Gastrocnemius medialis (tissue), 4 donors: ENCODE measurements at regions not wholly inside any gene's neighbourhood (a gene's known extent, or its start where the extent isn't known, plus 50 kb on each side); places are given as distances from the start of the nearest gene placed in this dataset.

Experiments
- ATAC-seq, 2 donors: fragments of 150-250 bp; one replicate each; pipeline ENCODE4 v1.9.1; 2016
- DNase-seq, 2 donors: peaks; one replicate each; pipeline ENCODE4 v3.0.0-alpha.2; 2019
- H3K27ac ChIP-seq, 4 donors: fragments of 200-600 bp; sonication (generic); 1 replicate in 1 of 4; 2 replicates in 3 of 4; pipeline ENCODE4 v1.5.1; 2016 to 2018; ENCODE audit warnings: mild to moderate bottlenecking in 2 of 4, moderate library complexity in 1 of 4
- H3K27me3 ChIP-seq, 3 donors: fragments of 200-600 bp; sonication (generic) in 2 of 3; 1 replicate in 1 of 3; 2 replicates in 2 of 3; pipeline versions ENCODE4 v1.5.1 to v1.6.0; 2016 to 2019; ENCODE audit warnings: mild to moderate bottlenecking in 1 of 3, moderate library complexity in 1 of 3
- H3K36me3 ChIP-seq, 2 donors: fragments of 200-600 bp; sonication (generic) in 1 of 2; one replicate each; pipeline ENCODE4 v1.5.1; 2017 to 2018
- H3K4me1 ChIP-seq, 2 donors: fragments of 200-600 bp; sonication (generic) in 1 of 2; one replicate each; pipeline ENCODE4 v1.5.1; 2016 to 2017; ENCODE audit warnings: mild to moderate bottlenecking in 2 of 2
- H3K4me3 ChIP-seq, 4 donors: fragments of 200-600 bp; sonication (generic) in 3 of 4; 1 replicate in 1 of 4; 2 replicates in 3 of 4; pipeline ENCODE4 v1.5.1; 2016 to 2019; ENCODE audit warnings: mild to moderate bottlenecking in 2 of 4
- H3K9me3 ChIP-seq, 3 donors: fragments of 200-600 bp; sonication (generic) in 2 of 3; 1 replicate in 1 of 3; 2 replicates in 2 of 3; pipeline ENCODE4 v1.5.1; 2016 to 2019
- POLR2A ChIP-seq, 2 donors: fragments of 450-650 bp; IDR thresholded peaks; one replicate each; pipeline ENCODE4 v1.6.1; 2017; ENCODE audit warnings: antibody characterized with exemption in 2 of 2, mild to moderate bottlenecking in 2 of 2, moderate library complexity in 2 of 2
- in situ Hi-C, 4 donors: fragments of 200-750 bp; cut with MboI; loops; one replicate each; pipeline versions ENCODE4 v1.15.0 to v1.8.0; 2017; ENCODE audit warnings: low sequenced_read_pairs in 4 of 4
- intact Hi-C: fragments of 100-400 bp; cut with DNase I; formaldehyde crosslinking; loops from one replicate; pipeline ENCODE4 v1.15.1; 2023; ENCODE audit warnings: low total_unique reads
- TF ChIP-seq, protein P1 (sequence below), 5 experiments: fragments of 450-650 bp in 3 of 5; fragments of 200-600 bp in 2 of 5; sonication (generic) in 2 of 5; IDR thresholded peaks in 4 of 5; conservative IDR thresholded peaks in 1 of 5; 1 replicate in 4 of 5; 2 replicates in 1 of 5; pipeline ENCODE4 v1.5.1; 2016 to 2019; ENCODE audit warnings: antibody characterized with exemption in 5 of 5, mild to moderate bottlenecking in 3 of 5, moderate library complexity in 3 of 5

DNA sequence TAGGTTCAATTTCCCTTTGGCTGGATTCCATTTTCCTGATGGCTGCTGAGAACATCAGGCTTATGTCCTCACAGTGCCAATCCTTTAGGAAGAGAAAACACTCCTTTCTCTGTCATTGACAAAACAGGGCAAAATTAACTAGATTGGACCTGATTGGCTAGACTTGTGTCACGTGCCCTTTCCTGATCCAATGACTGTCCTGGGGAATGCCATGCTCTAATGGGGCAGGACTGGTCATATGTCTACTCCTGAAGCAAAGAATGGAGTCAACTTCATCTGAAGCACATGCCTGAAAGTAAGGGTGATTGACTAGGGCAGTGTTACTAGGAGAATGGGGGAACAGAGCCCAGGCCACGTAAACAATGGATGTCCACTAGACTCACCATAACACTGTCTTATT is 220.4 kb downstream of the KDR start:
- no peaks in the 10 kb centered on the region for H3K36me3 ChIP-seq
- in situ Hi-C loops = no loop called here

DNA sequence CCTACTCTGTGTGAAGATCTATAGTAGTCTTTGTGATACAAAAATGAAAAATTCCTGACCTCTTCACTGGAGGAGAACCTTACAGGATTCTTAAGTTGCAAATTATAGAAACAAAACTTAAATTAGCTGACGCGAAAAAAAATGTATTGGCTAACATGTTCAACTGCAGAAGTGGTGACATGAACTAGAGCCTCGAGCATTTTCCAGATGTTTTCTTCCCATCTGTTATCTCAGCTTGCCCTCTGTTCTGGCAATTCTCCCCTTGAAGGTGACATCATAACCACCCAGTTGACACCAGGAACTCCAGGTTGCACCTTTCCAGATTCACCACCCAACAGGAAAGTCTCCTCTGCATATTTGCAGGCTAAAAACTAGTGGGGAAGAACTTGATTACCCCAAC is 222.4 kb downstream of the KDR start:
- H3K27me3 ChIP-seq = no peaks in the 10 kb centered on the region
- H3K27ac ChIP-seq = no peak overlapping the region
- DNase-seq = no peak
- in situ Hi-C loops (no loop called here), intact Hi-C loops (no loop called here)
- H3K4me1 ChIP-seq = no peaks in the 10 kb centered on the region
- no peak for ATAC-seq
- H3K36me3 ChIP-seq = no peaks in the 10 kb centered on the region
- TF ChIP-seq POLR2A (IDR thresholded peaks at IDR 0.05) = no peak
- TF ChIP-seq, protein P1, sequence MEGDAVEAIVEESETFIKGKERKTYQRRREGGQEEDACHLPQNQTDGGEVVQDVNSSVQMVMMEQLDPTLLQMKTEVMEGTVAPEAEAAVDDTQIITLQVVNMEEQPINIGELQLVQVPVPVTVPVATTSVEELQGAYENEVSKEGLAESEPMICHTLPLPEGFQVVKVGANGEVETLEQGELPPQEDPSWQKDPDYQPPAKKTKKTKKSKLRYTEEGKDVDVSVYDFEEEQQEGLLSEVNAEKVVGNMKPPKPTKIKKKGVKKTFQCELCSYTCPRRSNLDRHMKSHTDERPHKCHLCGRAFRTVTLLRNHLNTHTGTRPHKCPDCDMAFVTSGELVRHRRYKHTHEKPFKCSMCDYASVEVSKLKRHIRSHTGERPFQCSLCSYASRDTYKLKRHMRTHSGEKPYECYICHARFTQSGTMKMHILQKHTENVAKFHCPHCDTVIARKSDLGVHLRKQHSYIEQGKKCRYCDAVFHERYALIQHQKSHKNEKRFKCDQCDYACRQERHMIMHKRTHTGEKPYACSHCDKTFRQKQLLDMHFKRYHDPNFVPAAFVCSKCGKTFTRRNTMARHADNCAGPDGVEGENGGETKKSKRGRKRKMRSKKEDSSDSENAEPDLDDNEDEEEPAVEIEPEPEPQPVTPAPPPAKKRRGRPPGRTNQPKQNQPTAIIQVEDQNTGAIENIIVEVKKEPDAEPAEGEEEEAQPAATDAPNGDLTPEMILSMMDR (IDR thresholded peaks at IDR 0.05 in 4 of 5, conservative IDR thresholded peaks at IDR 0.05 in 1 of 5) = no peak
- no peaks in the 10 kb centered on the region for H3K9me3 ChIP-seq
- no peak overlapping the region for H3K4me3 ChIP-seq

More for the DNA sequence above, 220.4 kb downstream of the KDR start:
- Histone ChIP-seq H3K4me3 (no peak overlapping the region), H3K9me3 (no peaks in the 10 kb centered on the region), H3K4me1 (no peaks in the 10 kb centered on the region), H3K27ac (no peak overlapping the region), H3K27me3 (no peaks in the 10 kb centered on the region)
- ATAC-seq (no peak), DNase-seq (no peak)
- TF ChIP-seq, protein P1 (IDR thresholded peaks at IDR 0.05 in 4 of 5, conservative IDR thresholded peaks at IDR 0.05 in 1 of 5) = no peak
- no peak for TF ChIP-seq POLR2A (IDR thresholded peaks at IDR 0.05)
- intact Hi-C loops = no loop called here

- H3K4me3 ChIP-seq = no peak overlapping the region
- H3K27ac ChIP-seq = no peak overlapping the region
- in situ Hi-C loops (no loop called here), intact Hi-C loops (no loop called here)
- no peaks in the 10 kb centered on the region for H3K4me1 ChIP-seq
- DNase-seq (no peak), ATAC-seq (no peak)
- H3K36me3 ChIP-seq = no peaks in the 10 kb centered on the region
- TF ChIP-seq, protein P1 (IDR thresholded peaks at IDR 0.05 in 4 of 5, conservative IDR thresholded peaks at IDR 0.05 in 1 of 5) = no peak
- TF ChIP-seq POLR2A (IDR thresholded peaks at IDR 0.05) = no peak
- H3K27me3 ChIP-seq = no peaks in the 10 kb centered on the region
- H3K9me3 ChIP-seq = no peaks in the 10 kb centered on the region
Measured at GRCh38 chr4:54902271-54902670, 223.1 kb downstream of the KDR start.

- Histone ChIP-seq H3K27ac (no peak overlapping the region), H3K4me1 (no peaks in the 10 kb centered on the region), H3K4me3 (no peak overlapping the region), H3K27me3 (no peaks in the 10 kb centered on the region), H3K36me3 (no peaks in the 10 kb centered on the region), H3K9me3 (no peaks in the 10 kb centered on the region)
- ATAC-seq (no peak), DNase-seq (no peak)
- TF ChIP-seq, protein P1 (IDR thresholded peaks at IDR 0.05 in 4 of 5, conservative IDR thresholded peaks at IDR 0.05 in 1 of 5) = no peak
- TF ChIP-seq POLR2A (IDR thresholded peaks at IDR 0.05) = no peak
- in situ Hi-C loops (no loop called here), intact Hi-C loops (no loop called here)
Measured at GRCh38 chr4:54901202-54901601, 224.2 kb downstream of the KDR start.

DNA sequence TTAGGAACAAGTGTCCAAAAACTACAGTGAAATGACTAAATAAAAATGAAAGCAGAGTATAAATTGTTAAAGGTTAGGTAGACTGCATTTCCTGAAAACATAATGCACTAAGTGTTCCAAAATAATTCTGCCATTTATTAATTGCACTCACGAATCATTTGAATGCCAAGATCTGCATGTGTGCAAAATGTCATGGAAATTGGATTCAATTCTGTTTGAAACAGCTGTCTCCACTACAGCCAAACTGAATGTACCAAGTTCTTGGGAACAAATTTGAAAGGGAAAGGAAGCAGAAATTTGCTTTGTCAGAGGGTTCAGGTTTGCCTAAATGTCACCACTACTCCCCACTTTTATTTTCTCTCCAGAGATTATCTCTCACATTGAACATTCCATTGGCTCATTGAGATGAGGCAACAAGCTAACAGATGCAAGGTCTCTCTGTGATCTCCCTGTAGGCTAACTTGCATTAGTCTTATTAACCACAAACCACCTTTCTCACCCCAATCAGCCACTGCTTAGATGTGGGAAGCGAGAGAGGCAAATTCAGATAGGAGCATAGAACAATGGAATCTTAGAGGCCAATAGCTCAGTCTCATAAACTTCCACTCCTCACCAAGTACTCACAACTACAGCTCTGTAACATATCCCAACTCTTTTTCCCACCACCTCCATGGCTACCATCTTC is 226.6 kb downstream of the KDR start:
- no peak for TF ChIP-seq POLR2A (IDR thresholded peaks at IDR 0.05)
- TF ChIP-seq, protein P1 (IDR thresholded peaks at IDR 0.05 in 4 of 5, conservative IDR thresholded peaks at IDR 0.05 in 1 of 5) = no peak
- Histone ChIP-seq H3K36me3 (no peaks in the 10 kb centered on the region), H3K27me3 (no peaks in the 10 kb centered on the region), H3K9me3 (no peaks in the 10 kb centered on the region), H3K4me3 (no peak overlapping the region), H3K27ac (no peak overlapping the region), H3K4me1 (no peaks in the 10 kb centered on the region)
- no peak for ATAC-seq
- in situ Hi-C loops = no loop called here
- no peak for DNase-seq
- intact Hi-C loops = no loop called here
